GM12872 (cell line): ENCODE measurements at regions not wholly inside any gene's neighbourhood (a gene's known extent, or its start where the extent isn't known, plus 50 kb on each side); places are given as distances from the start of the nearest gene placed in this dataset.

Source experiments
- CTCF ChIP-seq: IDR thresholded peaks from 3 replicates; pipeline ENCODE4 v1.5.1; 2011; ENCODE audit warnings: low read depth, mild to moderate bottlenecking, low read length, moderate library complexity; ENCODE audit not compliant: insufficient read depth

DNA sequence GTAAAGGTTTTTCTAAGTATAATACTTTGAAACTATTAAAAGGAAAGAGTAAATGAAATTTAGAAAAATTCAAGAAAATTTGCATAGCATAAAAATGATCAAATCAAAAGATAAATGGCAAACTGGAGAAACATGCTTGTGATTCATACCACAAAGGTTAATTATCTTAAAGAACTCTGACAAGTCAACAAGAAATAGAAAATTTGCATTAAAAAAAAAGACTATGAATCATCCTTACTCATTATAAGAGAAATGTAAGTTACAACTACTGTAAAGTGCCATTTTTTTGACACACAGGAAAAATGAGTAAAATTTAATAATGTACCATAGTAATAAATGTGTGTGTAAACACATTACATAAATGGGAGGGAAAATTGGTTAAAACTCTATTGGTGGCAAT lies 624.4 kb upstream of the C9orf72 start:
- TF ChIP-seq CTCF, result no peak

DNA sequence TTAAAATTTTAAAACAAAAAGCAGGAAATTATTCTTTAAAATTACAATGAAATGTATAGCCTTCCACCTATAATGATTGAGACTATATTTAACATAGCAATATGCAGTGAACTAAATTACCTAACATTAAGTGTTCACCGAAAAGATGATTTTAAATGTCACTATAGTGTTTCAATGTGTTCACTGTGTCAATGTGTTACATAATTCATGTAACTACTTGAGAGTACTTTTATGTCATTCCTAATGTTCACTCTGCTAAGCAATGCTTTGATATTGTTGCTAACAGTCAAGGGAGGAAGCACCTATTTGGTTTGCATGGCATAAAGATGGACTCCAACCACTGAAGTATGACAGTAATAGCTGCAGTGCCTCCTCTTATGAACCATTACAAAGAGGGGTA lies 629.8 kb upstream of the C9orf72 start:
- no peak for TF ChIP-seq CTCF

DNA sequence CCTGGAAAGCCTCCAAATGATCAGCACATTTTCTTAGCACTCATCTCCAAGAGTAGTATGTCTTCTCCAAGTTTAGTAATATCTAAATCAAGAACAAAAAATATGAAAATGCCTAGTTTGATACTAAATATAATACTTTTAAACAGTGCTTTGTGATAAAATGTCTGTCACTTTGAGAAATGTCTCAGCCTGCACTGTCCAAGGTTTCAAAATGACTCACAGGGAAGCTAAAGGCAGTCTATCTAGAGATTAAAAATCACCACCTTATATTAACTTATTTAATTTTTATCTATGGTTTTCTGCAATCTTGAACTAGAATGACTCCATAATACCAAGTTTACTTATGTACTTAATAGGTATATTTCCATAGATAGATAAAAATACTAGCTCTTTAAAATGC lies 633.0 kb upstream of the C9orf72 start:
- no peak for TF ChIP-seq CTCF

GRCh38 chr9:28207657-28208056 lies 634.4 kb upstream of the C9orf72 start:
- TF ChIP-seq CTCF, result no peak

GRCh38 chr9:28209130-28209529 lies 635.8 kb upstream of the C9orf72 start:
- TF ChIP-seq CTCF, result no peak

- no peak for TF ChIP-seq CTCF
Measured at GRCh38 chr9:28212979-28213378, 639.7 kb upstream of the C9orf72 start.

- TF ChIP-seq CTCF, result no peak
Measured at GRCh38 chr9:28215536-28216299, 642.4 kb upstream of the C9orf72 start.

DNA sequence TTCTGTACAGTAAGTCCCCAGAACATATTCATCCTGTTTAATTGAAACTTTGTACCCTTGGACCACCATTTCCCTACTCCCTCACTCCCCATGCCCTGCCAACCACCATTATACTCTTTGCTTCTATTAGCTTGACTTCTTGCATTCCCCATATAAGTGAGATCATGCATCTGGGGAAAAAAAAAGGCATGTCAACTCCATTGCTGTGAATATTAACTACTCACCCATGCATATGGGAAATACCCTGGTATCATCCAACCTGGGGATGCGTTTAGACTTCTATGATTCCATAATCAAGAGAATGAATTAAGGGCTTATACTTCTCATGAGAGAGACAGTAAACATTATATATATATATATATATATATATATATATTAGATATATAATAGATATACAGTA lies 659.4 kb upstream of the C9orf72 start:
- no peak for TF ChIP-seq CTCF
